ENCODE measurements at regions not wholly inside any gene's neighbourhood (a gene's known extent, or its start where the extent isn't known, plus 50 kb on each side); places are given as distances from the start of the nearest gene placed in this dataset.

- TF ChIP-seq TAF1 (IDR thresholded peaks at IDR 0.05; ENCODE audit: borderline replicate concordance, insufficient read depth, low read length) (no peak), POLR2AphosphoS5 (IDR thresholded peaks at IDR 0.05; ENCODE audit: low read depth, low read length) (no peak), SIN3A (IDR thresholded peaks at IDR 0.05; ENCODE audit: borderline replicate concordance, insufficient read depth, low read length) (no peak), FOXP2 (optimal IDR thresholded peaks at IDR 0.05; ENCODE audit: borderline replicate concordance, extremely low read depth, extremely low read length, insufficient read depth) (no peak)
Measured at GRCh38 chr9:73980754-73981153, 516.4 kb upstream of the RORB start.

GRCh38 chr9:73981405-73981804, 515.7 kb upstream of the RORB start:
- TF ChIP-seq SIN3A (IDR thresholded peaks at IDR 0.05; ENCODE audit: borderline replicate concordance, insufficient read depth, low read length) = no peak
- no peak for TF ChIP-seq REST (IDR thresholded peaks at IDR 0.05; ENCODE audit: insufficient read depth in 1 of 2, low read depth in 2 of 2, low read length in 2 of 2)
- no peak for TF ChIP-seq TAF1 (IDR thresholded peaks at IDR 0.05; ENCODE audit: borderline replicate concordance, insufficient read depth, low read length)
- no peak for TF ChIP-seq FOXP2 (optimal IDR thresholded peaks at IDR 0.05; ENCODE audit: borderline replicate concordance, extremely low read depth, extremely low read length, insufficient read depth)
- no peak for TF ChIP-seq POLR2AphosphoS5 (IDR thresholded peaks at IDR 0.05; ENCODE audit: low read depth, low read length)

GRCh38 chr9:73995836-73996235, 501.3 kb upstream of the RORB start:
- TF ChIP-seq SIN3A (IDR thresholded peaks at IDR 0.05; ENCODE audit: borderline replicate concordance, insufficient read depth, low read length) (no peak), FOXP2 (optimal IDR thresholded peaks at IDR 0.05; ENCODE audit: borderline replicate concordance, extremely low read depth, extremely low read length, insufficient read depth) (no peak), POLR2AphosphoS5 (IDR thresholded peaks at IDR 0.05; ENCODE audit: low read depth, low read length) (no peak)

- TF ChIP-seq TAF1 (IDR thresholded peaks at IDR 0.05; ENCODE audit: borderline replicate concordance, insufficient read depth, low read length) (no peak), FOXP2 (optimal IDR thresholded peaks at IDR 0.05; ENCODE audit: borderline replicate concordance, extremely low read depth, extremely low read length, insufficient read depth) (no peak), REST (IDR thresholded peaks at IDR 0.05; ENCODE audit: insufficient read depth in 1 of 2, low read depth in 2 of 2, low read length in 2 of 2) (no peak), SIN3A (IDR thresholded peaks at IDR 0.05; ENCODE audit: borderline replicate concordance, insufficient read depth, low read length) (no peak), POLR2AphosphoS5 (IDR thresholded peaks at IDR 0.05; ENCODE audit: low read depth, low read length) (no peak)
Measured at GRCh38 chr9:73996844-73997243, 500.3 kb upstream of the RORB start.

- TF ChIP-seq FOXP2 (optimal IDR thresholded peaks at IDR 0.05; ENCODE audit: borderline replicate concordance, extremely low read depth, extremely low read length, insufficient read depth) (no peak), SIN3A (IDR thresholded peaks at IDR 0.05; ENCODE audit: borderline replicate concordance, insufficient read depth, low read length) (no peak)
Measured at GRCh38 chr9:74001382-74001781, 495.8 kb upstream of the RORB start.

GRCh38 chr9:74006935-74007334, 490.2 kb upstream of the RORB start:
- TF ChIP-seq SIN3A (IDR thresholded peaks at IDR 0.05; ENCODE audit: borderline replicate concordance, insufficient read depth, low read length) (no peak), TAF1 (IDR thresholded peaks at IDR 0.05; ENCODE audit: borderline replicate concordance, insufficient read depth, low read length) (no peak), FOXP2 (optimal IDR thresholded peaks at IDR 0.05; ENCODE audit: borderline replicate concordance, extremely low read depth, extremely low read length, insufficient read depth) (no peak), REST (IDR thresholded peaks at IDR 0.05; ENCODE audit: insufficient read depth in 1 of 2, low read depth in 2 of 2, low read length in 2 of 2) (no peak), POLR2AphosphoS5 (IDR thresholded peaks at IDR 0.05; ENCODE audit: low read depth, low read length) (no peak)

GRCh38 chr9:74007833-74008232, 489.3 kb upstream of the RORB start:
- no peak for TF ChIP-seq REST (IDR thresholded peaks at IDR 0.05; ENCODE audit: insufficient read depth in 1 of 2, low read depth in 2 of 2, low read length in 2 of 2)
- TF ChIP-seq FOXP2 (optimal IDR thresholded peaks at IDR 0.05; ENCODE audit: borderline replicate concordance, extremely low read depth, extremely low read length, insufficient read depth) = no peak
- no peak for TF ChIP-seq POLR2AphosphoS5 (IDR thresholded peaks at IDR 0.05; ENCODE audit: low read depth, low read length)
- no peak for TF ChIP-seq TAF1 (IDR thresholded peaks at IDR 0.05; ENCODE audit: borderline replicate concordance, insufficient read depth, low read length)
- no peak for TF ChIP-seq SIN3A (IDR thresholded peaks at IDR 0.05; ENCODE audit: borderline replicate concordance, insufficient read depth, low read length)

Data from PFSK-1 (cell line).